GM12874 (cell line): ENCODE measurements at regions not wholly inside any gene's neighbourhood (a gene's known extent, or its start where the extent isn't known, plus 50 kb on each side); places are given as distances from the start of the nearest gene placed in this dataset.

Experiments
- TF ChIP-seq, protein P1 (sequence below): IDR thresholded peaks from 2 replicates; pipeline ENCODE4 v1.5.1; 2011; ENCODE audit warnings: low read depth, mild to moderate bottlenecking, control low read depth, low read length, moderate library complexity; ENCODE audit not compliant: insufficient read depth

DNA sequence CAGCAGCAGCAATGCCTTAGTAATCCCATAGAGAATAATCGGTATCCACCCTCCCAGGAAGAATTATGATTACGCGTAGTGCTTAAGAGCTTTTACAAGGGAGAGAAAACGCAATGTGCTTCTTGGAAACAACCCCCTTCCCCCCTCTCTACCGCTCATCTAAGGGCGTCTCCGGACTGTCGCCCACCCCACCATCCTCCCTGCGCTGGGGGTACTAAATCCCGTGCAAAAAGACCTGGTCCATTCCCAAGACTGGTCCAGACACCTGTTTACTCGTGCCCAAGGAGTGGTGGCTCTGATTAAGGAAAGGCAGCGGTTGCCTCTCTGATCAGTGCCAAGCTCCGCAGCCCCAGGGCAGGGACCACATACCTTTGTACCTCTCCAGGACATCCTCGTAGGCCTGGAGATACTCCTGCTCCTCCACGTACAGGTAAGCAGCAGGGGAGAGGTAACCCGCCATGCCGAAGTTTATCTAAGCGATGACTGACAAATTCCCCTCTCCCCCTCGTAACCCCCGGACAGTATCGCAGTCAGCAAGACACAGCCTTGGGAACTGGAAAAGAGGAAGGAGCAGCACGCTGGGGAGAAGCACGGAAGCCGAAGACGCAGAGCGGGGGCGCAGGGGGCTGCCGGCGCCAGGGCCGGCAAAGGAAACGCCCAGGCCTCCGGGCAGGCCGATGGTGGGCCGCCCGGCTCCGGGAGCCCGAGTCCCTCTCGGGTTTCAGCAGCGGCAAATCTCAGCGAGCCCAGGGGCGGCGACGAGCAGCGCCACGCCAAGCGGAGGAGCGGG, 112.0 kb upstream of the BEND6 start:
- TF ChIP-seq, protein P1, sequence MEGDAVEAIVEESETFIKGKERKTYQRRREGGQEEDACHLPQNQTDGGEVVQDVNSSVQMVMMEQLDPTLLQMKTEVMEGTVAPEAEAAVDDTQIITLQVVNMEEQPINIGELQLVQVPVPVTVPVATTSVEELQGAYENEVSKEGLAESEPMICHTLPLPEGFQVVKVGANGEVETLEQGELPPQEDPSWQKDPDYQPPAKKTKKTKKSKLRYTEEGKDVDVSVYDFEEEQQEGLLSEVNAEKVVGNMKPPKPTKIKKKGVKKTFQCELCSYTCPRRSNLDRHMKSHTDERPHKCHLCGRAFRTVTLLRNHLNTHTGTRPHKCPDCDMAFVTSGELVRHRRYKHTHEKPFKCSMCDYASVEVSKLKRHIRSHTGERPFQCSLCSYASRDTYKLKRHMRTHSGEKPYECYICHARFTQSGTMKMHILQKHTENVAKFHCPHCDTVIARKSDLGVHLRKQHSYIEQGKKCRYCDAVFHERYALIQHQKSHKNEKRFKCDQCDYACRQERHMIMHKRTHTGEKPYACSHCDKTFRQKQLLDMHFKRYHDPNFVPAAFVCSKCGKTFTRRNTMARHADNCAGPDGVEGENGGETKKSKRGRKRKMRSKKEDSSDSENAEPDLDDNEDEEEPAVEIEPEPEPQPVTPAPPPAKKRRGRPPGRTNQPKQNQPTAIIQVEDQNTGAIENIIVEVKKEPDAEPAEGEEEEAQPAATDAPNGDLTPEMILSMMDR, result no peak

DNA sequence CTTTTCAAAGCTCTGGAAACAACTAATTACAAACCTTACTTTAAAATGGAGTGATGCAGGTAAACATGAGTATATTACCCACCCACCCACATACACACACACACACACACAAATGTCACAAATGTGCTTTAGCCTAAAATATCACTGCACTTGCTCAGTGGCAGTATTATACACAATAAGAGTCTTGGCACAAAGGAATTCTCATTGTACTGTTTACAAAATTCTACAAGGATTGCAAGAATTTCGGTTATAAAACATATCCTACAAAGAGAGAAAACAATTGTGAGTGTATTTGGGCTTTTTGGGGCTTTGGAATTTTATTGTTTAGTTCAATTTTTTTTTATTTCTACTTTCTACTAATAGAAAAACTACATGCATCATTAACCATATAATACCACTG, 113.2 kb upstream of the BEND6 start:
- TF ChIP-seq, protein P1, result no peak

DNA sequence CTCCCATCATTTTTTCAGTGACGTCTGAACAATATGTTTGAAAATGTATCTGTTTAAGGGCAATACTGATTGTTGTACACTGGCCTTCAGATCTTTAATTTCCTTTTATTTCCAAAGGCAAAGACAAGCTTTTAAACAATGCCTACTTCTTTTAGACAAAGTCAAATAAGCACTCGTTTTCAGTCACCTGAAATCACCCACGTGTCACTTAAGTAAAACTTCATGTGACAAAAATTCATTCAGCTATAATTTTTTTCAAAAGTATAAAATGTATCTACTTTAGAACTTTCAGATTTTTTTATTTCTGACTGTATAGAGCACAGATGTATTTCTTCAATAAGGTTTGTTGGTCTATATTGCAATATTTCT, 113.5 kb upstream of the BEND6 start:
- TF ChIP-seq, protein P1, result no peak

DNA sequence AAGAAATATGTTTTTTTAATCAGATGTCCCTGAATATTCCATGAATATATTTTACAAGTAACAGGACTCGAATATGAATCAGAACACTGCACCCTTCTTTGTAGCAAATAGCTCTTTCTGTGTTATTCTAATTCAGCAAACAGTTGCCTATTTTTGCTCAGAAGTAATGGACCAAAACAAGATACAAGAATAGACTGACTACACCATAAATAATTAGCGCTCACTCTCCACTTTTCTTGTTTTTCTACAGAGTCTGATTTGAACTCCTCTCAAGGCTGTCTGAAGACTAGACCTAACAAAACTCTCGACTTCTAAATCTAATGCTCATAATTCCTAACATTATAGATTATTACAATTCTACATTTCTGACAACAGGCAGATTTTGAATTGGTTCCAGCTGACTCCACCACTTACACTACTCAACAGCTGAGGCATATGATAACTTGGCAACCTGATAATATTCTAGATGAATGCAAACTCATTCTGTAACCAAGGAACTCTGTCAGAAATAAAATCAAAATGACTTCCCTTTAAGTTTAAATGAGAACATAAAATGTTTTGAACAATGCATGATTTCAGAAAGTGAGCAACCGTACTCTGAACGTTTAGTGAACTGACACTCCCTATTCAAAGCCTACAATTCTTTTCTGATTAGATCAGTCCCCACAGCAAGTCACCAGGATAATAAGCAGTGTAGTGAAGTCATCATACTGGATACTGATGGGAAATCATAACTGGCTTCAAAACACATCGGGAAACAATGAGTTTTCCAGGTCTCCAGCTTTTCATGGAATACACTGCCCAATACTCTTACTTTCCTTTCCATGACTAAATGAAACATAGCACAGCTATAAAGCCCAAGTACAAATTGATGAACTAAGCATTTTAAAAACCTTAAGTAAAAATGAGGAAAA, 114.2 kb upstream of the BEND6 start:
- TF ChIP-seq, protein P1, result no peak

DNA sequence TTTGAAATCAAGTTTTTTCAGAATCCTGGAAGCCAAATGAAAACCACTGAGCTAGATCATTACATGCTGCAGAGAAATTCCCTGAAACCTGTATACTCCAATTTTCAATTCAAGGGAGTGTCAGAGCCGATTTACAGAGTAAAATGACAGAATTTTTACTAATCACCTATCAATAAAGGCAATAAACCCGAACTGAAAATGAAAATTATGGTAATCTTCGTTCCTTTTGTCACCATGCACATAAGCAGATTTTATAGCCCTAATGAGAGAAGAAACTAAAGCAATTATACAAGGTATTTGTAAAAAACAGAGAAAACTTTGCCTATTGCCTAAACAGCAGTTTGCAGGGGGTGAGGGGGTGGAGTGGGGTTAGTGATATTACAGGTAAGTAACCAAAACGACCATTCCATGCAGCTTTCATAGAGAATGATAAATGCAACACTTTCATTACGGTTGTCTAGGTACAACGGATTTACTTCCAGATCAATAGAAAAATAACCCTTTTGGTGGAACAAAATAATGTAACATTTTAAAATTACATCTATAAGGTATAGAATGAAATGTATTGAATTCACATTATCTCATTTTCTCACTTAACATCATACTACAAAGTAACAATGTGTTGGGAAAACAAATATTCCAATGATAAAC, 115.2 kb upstream of the BEND6 start:
- TF ChIP-seq, protein P1, result no peak

DNA sequence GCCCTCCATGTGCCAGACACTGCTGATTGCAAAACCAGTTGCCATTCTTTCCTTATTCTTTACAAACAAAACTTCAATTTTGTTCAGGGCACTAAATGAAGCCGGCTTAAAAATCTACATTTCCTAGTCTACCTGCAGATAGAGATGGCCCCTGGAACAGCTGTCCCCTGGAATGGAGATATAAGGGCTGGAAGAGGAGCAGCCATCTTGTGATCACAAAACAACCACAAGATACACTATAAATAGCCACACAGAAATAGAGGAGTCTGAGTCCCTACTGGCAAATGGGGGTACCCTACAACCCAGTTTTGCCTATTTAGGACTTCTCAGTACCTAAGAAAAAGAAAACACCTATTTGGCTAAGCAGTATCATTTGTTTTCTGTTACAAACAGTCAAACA, 115.9 kb upstream of the BEND6 start:
- TF ChIP-seq, protein P1, result no peak

DNA sequence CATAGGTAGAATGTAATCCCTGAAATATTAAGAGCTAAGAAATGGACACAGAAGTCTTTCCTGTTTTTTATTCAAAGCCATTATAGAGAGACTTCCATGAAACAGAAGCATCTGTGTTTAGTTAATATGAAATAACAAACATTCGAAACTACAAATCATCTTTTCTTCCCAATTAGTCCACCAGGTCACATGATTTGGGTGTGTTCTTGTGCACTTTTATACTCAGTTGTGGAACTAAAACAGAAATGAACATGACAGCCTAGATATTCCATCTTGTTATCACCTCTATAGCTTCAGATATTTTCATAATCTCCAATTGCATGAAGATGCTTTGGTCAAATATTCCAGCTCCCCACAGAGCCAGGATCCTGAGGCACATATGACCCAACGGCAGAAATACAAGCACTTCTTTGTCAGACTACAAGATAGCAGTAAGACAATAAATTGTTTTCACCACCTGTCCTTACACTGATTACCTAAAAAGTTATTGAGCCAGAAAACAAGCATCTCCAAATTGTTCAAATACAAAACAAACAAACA, 116.8 kb upstream of the BEND6 start:
- TF ChIP-seq, protein P1, result no peak
